Left lung (tissue), 4 donors: ENCODE measurements at regions not wholly inside any gene's neighbourhood (a gene's known extent, or its start where the extent isn't known, plus 50 kb on each side); places are given as distances from the start of the nearest gene placed in this dataset.
A peak's percentile ranks its signal among the peaks of the same experiment; 100 is the strongest.
"Not testable (repeated sequence)": the region's sequence is repeated elsewhere in the genome, so short reads cannot be mapped to it uniquely, and the experiment has no call there.

Source experiments
- ATAC-seq: fragments of 200-7000 bp; cut with Tn5 transposase; one replicate; pipeline ENCODE4 v1.9.1; 2020; ENCODE audit warnings: moderate library complexity
- DNase-seq, 4 donors: peaks; one replicate each; pipeline ENCODE4 v3.0.0-alpha.2; 2013 to 2020
- H3K27ac ChIP-seq, 2 donors: fragments of 200-600 bp; sonication (generic) in 1 of 2; one replicate each; pipeline versions ENCODE4 v1.5.0 to v1.8.0; 2020 to 2021
- H3K27me3 ChIP-seq, 2 donors: fragments of 200-600 bp; sonication (generic) in 1 of 2; one replicate each; pipeline versions ENCODE4 v1.5.0 to v1.8.0; 2020 to 2021
- H3K36me3 ChIP-seq, 2 donors: fragments of 200-600 bp; sonication (generic) in 1 of 2; one replicate each; pipeline versions ENCODE4 v1.5.0 to v1.8.0; 2020 to 2021
- H3K4me1 ChIP-seq, 2 donors: fragments of 200-600 bp; one replicate each; pipeline ENCODE4 v1.8.0; 2021
- H3K4me3 ChIP-seq, 2 donors: fragments of 200-600 bp; sonication (generic) in 1 of 2; one replicate each; pipeline versions ENCODE4 v1.5.0 to v1.8.0; 2020 to 2021; ENCODE audit warnings: mild to moderate bottlenecking in 1 of 2
- H3K9me3 ChIP-seq, 2 donors: fragments of 200-600 bp; sonication (generic) in 1 of 2; one replicate each; pipeline versions ENCODE4 v1.5.0 to v1.8.0; 2020 to 2021
- intact Hi-C, 2 donors: fragments of 100-400 bp; cut with DNase I; formaldehyde crosslinking; loops; one replicate each; pipeline versions ENCODE4 v1.11.2 to v1.14.2; 2022
- TF ChIP-seq, protein P1 (sequence below), 2 donors: fragments of 200-600 bp; sonication (generic) in 1 of 2; IDR thresholded peaks; one replicate each; pipeline versions ENCODE4 v1.5.0 to v1.8.0; 2021; ENCODE audit warnings: antibody characterized with exemption in 2 of 2
- donor health status: DM: no; HTN: yes; CAD: no.
- donor health status: DM: no; HTN: no; CAD: no.

GRCh38 chr13:54415753-54416366 lies 1387.2 kb downstream of the OLFM4 start:
- H3K36me3 ChIP-seq: no peaks in the 10 kb centered on the region
- no peak overlapping the region for H3K4me3 ChIP-seq
- H3K4me1 ChIP-seq: no peaks in the 10 kb centered on the region
- no peak overlapping the region for H3K27ac ChIP-seq
- DNase-seq (no peak), ATAC-seq (no peak)
- intact Hi-C loops: loop anchor here in 1 of 2 donors (5.0 kb wide), 1 partner anchor 34 kb away; no protein-coding TSS in a partner anchor
- H3K9me3 ChIP-seq: peaks cover 0 to 9% of the 10 kb centered on the region in 2 donors
- TF ChIP-seq, protein P1, sequence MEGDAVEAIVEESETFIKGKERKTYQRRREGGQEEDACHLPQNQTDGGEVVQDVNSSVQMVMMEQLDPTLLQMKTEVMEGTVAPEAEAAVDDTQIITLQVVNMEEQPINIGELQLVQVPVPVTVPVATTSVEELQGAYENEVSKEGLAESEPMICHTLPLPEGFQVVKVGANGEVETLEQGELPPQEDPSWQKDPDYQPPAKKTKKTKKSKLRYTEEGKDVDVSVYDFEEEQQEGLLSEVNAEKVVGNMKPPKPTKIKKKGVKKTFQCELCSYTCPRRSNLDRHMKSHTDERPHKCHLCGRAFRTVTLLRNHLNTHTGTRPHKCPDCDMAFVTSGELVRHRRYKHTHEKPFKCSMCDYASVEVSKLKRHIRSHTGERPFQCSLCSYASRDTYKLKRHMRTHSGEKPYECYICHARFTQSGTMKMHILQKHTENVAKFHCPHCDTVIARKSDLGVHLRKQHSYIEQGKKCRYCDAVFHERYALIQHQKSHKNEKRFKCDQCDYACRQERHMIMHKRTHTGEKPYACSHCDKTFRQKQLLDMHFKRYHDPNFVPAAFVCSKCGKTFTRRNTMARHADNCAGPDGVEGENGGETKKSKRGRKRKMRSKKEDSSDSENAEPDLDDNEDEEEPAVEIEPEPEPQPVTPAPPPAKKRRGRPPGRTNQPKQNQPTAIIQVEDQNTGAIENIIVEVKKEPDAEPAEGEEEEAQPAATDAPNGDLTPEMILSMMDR (IDR thresholded peaks at IDR 0.05): no peak
- no peaks in the 10 kb centered on the region for H3K27me3 ChIP-seq

DNA sequence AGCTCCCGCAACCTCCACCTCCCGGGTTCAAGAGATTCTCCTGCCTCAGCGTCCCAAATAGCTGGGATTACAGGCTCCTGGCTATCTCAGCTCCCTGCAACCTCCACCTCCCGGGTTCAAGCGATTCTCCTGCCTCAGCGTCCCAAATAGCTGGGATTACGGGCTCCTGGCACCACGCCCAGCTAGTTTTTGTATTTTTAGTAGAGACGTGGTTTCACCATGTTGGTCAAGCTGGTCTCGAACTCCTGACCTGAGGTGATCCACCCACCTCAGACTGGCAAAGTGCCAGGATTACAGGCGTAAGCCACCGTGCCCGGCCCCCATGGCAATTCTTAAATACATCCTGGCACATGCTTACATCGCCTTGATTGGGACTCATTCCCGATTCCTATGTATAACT lies 1394.3 kb downstream of the OLFM4 start:
- H3K36me3 ChIP-seq, H3K27ac ChIP-seq, H3K4me3 ChIP-seq, H3K4me1 ChIP-seq, H3K9me3 ChIP-seq, intact Hi-C loops, ATAC-seq, H3K27me3 ChIP-seq: not testable (repeated sequence)
- DNase-seq: peak in 1 of 4 donors; percentile 43

- no peaks in the 10 kb centered on the region for H3K4me1 ChIP-seq
- H3K27ac ChIP-seq: no peak overlapping the region
- DNase-seq (no peak), ATAC-seq (no peak)
- H3K36me3 ChIP-seq: no peaks in the 10 kb centered on the region
- TF ChIP-seq, protein P1 (IDR thresholded peaks at IDR 0.05): no peak
- no peaks in the 10 kb centered on the region for H3K27me3 ChIP-seq
- intact Hi-C loops: no loop called here
- H3K4me3 ChIP-seq: no peak overlapping the region
- H3K9me3 ChIP-seq: no peaks in the 10 kb centered on the region
Observed at GRCh38 chr13:54424344-54424743, 1395.7 kb downstream of the OLFM4 start.

- Histone ChIP-seq H3K4me3 (no peak overlapping the region), H3K9me3 (peaks cover 0 to 5% of the 10 kb centered on the region in 2 donors), H3K27me3 (no peaks in the 10 kb centered on the region), H3K4me1 (no peaks in the 10 kb centered on the region), H3K27ac (no peak overlapping the region), H3K36me3 (no peaks in the 10 kb centered on the region)
- intact Hi-C loops: no loop called here
- TF ChIP-seq, protein P1 (IDR thresholded peaks at IDR 0.05): no peak
- DNase-seq (peak in 1 of 4 donors; percentile 3), ATAC-seq (no peak)
Observed at GRCh38 chr13:54433493-54434206, 1405.0 kb downstream of the OLFM4 start.

- peak in 1 of 4 donors; percentile 60 for DNase-seq
- H3K27ac ChIP-seq, H3K4me3 ChIP-seq, H3K9me3 ChIP-seq, ATAC-seq, intact Hi-C loops, H3K27me3 ChIP-seq, H3K36me3 ChIP-seq, H3K4me1 ChIP-seq: not testable (repeated sequence)
Observed at GRCh38 chr13:54440853-54441400, 1412.3 kb downstream of the OLFM4 start.

- ATAC-seq: no peak
- TF ChIP-seq, protein P1 (IDR thresholded peaks at IDR 0.05): no peak
Observed at GRCh38 chr13:54445453-54445852, 1416.8 kb downstream of the OLFM4 start.

More at GRCh38 chr13:54445453-54445852, 1416.8 kb downstream of the OLFM4 start:
- no peak overlapping the region for H3K4me3 ChIP-seq
- no peaks in the 10 kb centered on the region for H3K36me3 ChIP-seq
- H3K27ac ChIP-seq: no peak overlapping the region
- H3K9me3 ChIP-seq: peaks cover 0 to 6% of the 10 kb centered on the region in 2 donors
- intact Hi-C loops: no loop called here
- no peaks in the 10 kb centered on the region for H3K27me3 ChIP-seq
- no peaks in the 10 kb centered on the region for H3K4me1 ChIP-seq
- DNase-seq: no peak
